ENCODE measurements at regions not wholly inside any gene's neighbourhood (a gene's known extent, or its start where the extent isn't known, plus 50 kb on each side); places are given as distances from the start of the nearest gene placed in this dataset.

DNA sequence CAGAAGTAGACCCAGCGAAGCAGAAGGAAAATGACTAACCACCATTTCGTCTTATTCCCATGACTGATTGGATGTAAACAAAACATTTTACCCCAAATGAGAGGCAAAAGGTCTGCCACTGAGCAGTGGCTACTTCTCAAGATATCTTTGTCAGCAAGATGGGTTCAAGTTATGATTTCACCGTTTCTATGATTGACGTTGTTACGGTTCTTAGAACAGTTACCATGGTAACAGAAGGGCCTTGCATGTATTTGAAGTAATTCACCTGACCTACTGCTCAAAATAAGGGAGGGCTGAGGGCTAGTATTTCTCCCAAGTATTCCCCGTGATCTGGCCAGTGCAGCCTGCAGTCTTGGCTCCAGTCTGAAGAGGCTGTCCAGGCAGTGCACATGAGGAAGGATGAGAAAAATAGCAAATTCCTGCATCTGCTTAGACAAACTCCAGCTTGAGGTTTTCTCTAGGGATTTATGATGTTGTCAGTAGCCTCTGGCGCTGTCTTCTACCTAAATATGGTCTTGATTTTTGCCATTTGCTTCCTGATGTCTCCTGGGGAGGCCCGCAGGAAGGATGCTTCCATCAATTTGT, 372.7 kb downstream of the TMEM38B start:
- H3K27ac ChIP-seq (ENCODE audit: low read depth in 2 of 2, low read length in 2 of 2): no peak overlapping the region
- H3K36me3 ChIP-seq (ENCODE audit: control insufficient read depth in 2 of 2, insufficient read depth in 2 of 2, low read length in 2 of 2): no peaks in the 10 kb centered on the region
- no peaks in the 10 kb centered on the region for H3K4me1 ChIP-seq (ENCODE audit: control insufficient read depth in 2 of 2, insufficient read depth in 2 of 2, low read length in 2 of 2)
- H3K9me3 ChIP-seq (ENCODE audit: control insufficient read depth in 2 of 2, low read length in 2 of 2): no peaks in the 10 kb centered on the region
- no peak overlapping the region for H3K4me3 ChIP-seq (ENCODE audit: low read length in 2 of 2)
- no peak overlapping the region for H3K9ac ChIP-seq (ENCODE audit: low read depth in 1 of 2, low read length in 2 of 2)
- H3K27me3 ChIP-seq (ENCODE audit: control insufficient read depth in 2 of 2, insufficient read depth in 2 of 2, low read length in 2 of 2): no peaks in the 10 kb centered on the region

DNA sequence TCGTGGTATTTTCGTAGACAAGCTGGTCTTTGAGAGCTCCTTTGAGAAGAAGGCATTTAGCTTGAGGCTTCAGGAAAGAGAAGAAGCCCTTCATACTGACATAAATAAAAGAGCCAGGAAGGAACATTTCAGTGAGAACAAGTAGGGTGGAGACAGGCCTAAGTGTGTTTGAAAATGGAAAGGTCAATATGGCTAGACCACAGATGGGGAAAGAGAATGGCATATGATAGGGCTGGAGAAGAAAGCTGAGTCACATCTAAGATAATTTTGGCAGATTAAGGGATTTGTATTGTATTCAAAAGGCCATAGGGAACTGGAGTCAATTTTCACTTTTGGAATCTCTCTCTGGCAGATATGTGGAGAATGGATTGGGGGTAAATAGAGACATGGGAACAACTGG, 374.9 kb downstream of the TMEM38B start:
- Histone ChIP-seq H3K9ac (ENCODE audit: low read depth in 1 of 2, low read length in 2 of 2) (no peak overlapping the region), H3K27me3 (ENCODE audit: control insufficient read depth in 2 of 2, insufficient read depth in 2 of 2, low read length in 2 of 2) (no peaks in the 10 kb centered on the region), H3K27ac (ENCODE audit: low read depth in 2 of 2, low read length in 2 of 2) (no peak overlapping the region), H3K4me3 (ENCODE audit: low read length in 2 of 2) (no peak overlapping the region), H3K9me3 (ENCODE audit: control insufficient read depth in 2 of 2, low read length in 2 of 2) (no peaks in the 10 kb centered on the region), H3K36me3 (ENCODE audit: control insufficient read depth in 2 of 2, insufficient read depth in 2 of 2, low read length in 2 of 2) (no peaks in the 10 kb centered on the region), H3K4me1 (ENCODE audit: control insufficient read depth in 2 of 2, insufficient read depth in 2 of 2, low read length in 2 of 2) (no peaks in the 10 kb centered on the region)

DNA sequence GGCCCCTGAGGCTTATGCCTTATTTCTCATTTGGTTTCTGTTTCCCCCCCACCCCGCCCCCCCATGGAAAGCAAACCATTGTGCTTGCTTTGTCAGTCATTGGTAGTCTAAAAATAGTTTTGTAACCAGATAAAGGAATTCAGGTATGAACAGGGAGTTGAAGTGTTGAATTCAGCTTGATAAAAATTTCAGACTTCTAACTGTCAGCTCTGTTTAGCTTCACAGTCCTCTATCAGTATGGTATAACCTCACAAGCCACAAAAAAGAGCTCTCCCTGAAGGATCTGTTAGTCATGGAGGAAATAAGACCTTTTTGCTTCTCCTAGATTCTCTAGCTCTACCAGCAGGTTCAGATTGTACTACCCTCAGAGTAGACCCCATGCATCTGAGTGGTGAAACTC, 378.1 kb downstream of the TMEM38B start:
- no peaks in the 10 kb centered on the region for H3K4me1 ChIP-seq (ENCODE audit: control insufficient read depth in 2 of 2, insufficient read depth in 2 of 2, low read length in 2 of 2)
- no peaks in the 10 kb centered on the region for H3K9me3 ChIP-seq (ENCODE audit: control insufficient read depth in 2 of 2, low read length in 2 of 2)
- H3K27ac ChIP-seq (ENCODE audit: low read depth in 2 of 2, low read length in 2 of 2): no peak overlapping the region
- H3K4me3 ChIP-seq (ENCODE audit: low read length in 2 of 2): no peak overlapping the region
- H3K9ac ChIP-seq (ENCODE audit: low read depth in 1 of 2, low read length in 2 of 2): no peak overlapping the region
- no peaks in the 10 kb centered on the region for H3K36me3 ChIP-seq (ENCODE audit: control insufficient read depth in 2 of 2, insufficient read depth in 2 of 2, low read length in 2 of 2)
- no peaks in the 10 kb centered on the region for H3K27me3 ChIP-seq (ENCODE audit: control insufficient read depth in 2 of 2, insufficient read depth in 2 of 2, low read length in 2 of 2)

DNA sequence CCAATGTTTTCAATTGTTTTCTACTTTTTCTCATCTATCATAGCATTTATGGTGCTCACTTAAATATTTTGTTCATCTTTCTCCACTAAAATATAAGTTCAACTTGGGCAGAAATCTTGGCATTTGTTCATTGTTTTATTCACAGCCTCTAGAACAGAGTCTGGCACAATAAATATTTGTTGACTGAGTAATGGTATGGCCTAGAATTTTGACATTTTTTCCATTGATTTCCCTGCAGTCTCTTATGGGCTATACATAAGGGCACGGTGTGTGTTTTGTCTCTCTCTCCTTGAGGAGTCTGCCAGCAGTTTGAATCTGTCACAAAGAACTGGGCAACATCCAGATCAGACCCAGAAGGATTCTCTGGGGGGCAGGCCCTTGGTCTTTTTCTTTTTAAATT, 379.7 kb downstream of the TMEM38B start:
- Histone ChIP-seq H3K36me3 (ENCODE audit: control insufficient read depth in 2 of 2, insufficient read depth in 2 of 2, low read length in 2 of 2) (no peaks in the 10 kb centered on the region), H3K27ac (ENCODE audit: low read depth in 2 of 2, low read length in 2 of 2) (no peak overlapping the region), H3K4me3 (ENCODE audit: low read length in 2 of 2) (no peak overlapping the region), H3K9me3 (ENCODE audit: control insufficient read depth in 2 of 2, low read length in 2 of 2) (no peaks in the 10 kb centered on the region), H3K9ac (ENCODE audit: low read depth in 1 of 2, low read length in 2 of 2) (no peak overlapping the region), H3K27me3 (ENCODE audit: control insufficient read depth in 2 of 2, insufficient read depth in 2 of 2, low read length in 2 of 2) (no peaks in the 10 kb centered on the region), H3K4me1 (ENCODE audit: control insufficient read depth in 2 of 2, insufficient read depth in 2 of 2, low read length in 2 of 2) (no peaks in the 10 kb centered on the region)

DNA sequence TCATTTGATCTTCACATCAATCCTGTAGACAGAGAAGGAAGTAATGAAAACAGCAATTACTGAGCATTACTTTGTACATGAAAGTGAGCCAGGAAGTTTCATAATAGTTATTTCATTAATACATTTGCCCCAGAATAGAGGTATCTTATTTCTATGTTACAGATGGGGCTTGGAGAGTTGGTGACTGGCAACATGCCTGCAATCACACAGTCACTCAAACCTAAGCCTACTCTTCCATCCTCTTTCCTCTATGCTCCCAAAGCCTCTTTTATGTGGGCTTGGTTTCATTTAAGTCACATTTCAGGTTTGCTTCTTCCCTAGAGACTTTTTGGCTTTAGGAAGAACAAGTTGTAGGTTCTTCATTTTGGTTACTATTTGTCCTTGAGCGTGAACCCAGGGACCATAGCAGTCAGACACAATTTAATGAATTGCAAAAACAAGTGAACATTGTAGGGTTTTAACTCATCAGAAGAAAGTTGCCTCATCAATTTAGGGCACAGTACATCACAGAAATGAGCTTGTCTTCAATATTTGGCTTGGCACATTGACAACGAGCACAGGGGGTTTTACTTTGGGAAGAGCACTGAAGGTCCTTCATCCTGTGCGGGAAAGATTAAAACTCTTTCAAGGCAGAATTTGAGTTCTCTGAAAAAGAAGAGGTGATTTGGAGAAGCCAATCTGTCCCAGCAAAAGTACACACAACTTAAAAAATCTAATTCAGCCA, 381.1 kb downstream of the TMEM38B start:
- Histone ChIP-seq H3K4me1 (ENCODE audit: control insufficient read depth in 2 of 2, insufficient read depth in 2 of 2, low read length in 2 of 2) (no peaks in the 10 kb centered on the region), H3K4me3 (ENCODE audit: low read length in 2 of 2) (no peak overlapping the region), H3K36me3 (ENCODE audit: control insufficient read depth in 2 of 2, insufficient read depth in 2 of 2, low read length in 2 of 2) (no peaks in the 10 kb centered on the region)

DNA sequence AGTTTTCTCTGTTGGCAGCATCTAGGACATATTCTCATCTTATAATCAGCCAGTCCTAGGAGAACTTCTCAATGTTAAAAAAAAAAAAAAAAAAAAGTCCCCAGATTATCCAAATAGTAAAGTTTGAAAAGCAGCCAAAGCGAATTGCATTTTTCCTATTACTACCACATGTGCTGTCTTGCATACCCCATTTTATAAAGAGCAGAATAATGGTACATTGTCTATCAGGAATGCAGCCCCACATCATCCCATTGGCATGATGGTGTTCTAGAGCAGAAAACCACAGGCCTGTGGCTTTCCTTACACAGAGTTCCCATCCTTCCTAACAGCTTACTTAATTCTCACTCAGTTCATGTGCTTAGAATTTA, 381.6 kb downstream of the TMEM38B start:
- H3K9ac ChIP-seq (ENCODE audit: low read depth in 1 of 2, low read length in 2 of 2): no peak overlapping the region
- no peaks in the 10 kb centered on the region for H3K36me3 ChIP-seq (ENCODE audit: control insufficient read depth in 2 of 2, insufficient read depth in 2 of 2, low read length in 2 of 2)
- no peak overlapping the region for H3K4me3 ChIP-seq (ENCODE audit: low read length in 2 of 2)
- no peaks in the 10 kb centered on the region for H3K9me3 ChIP-seq (ENCODE audit: control insufficient read depth in 2 of 2, low read length in 2 of 2)
- H3K27ac ChIP-seq (ENCODE audit: low read depth in 2 of 2, low read length in 2 of 2): no peak overlapping the region
- H3K4me1 ChIP-seq (ENCODE audit: control insufficient read depth in 2 of 2, insufficient read depth in 2 of 2, low read length in 2 of 2): no peaks in the 10 kb centered on the region
- no peaks in the 10 kb centered on the region for H3K27me3 ChIP-seq (ENCODE audit: control insufficient read depth in 2 of 2, insufficient read depth in 2 of 2, low read length in 2 of 2)

More for the DNA sequence above, 381.1 kb downstream of the TMEM38B start:
- no peak overlapping the region for H3K9ac ChIP-seq (ENCODE audit: low read depth in 1 of 2, low read length in 2 of 2)
- H3K9me3 ChIP-seq (ENCODE audit: control insufficient read depth in 2 of 2, low read length in 2 of 2): no peaks in the 10 kb centered on the region
- no peaks in the 10 kb centered on the region for H3K27me3 ChIP-seq (ENCODE audit: control insufficient read depth in 2 of 2, insufficient read depth in 2 of 2, low read length in 2 of 2)
- H3K27ac ChIP-seq (ENCODE audit: low read depth in 2 of 2, low read length in 2 of 2): no peak overlapping the region

DNA sequence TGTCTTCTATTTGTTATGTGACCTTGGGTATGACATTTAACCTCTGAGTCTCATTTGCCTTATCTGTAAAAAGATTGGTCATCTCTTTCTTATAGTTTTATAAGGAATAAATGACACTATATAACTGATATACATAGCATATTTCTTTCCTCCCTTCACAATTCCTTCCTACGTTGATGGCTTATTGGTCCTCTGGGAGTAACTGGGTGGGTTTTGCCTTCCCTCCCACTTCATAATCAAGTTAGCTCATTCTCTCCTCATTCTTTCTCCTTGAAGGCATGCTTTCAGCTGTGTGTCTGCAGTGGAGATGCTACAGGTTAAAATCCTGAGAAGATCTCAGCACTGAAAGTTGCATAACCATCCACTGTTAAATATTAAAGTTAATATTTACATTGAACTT, 382.4 kb downstream of the TMEM38B start:
- Histone ChIP-seq H3K9ac (ENCODE audit: low read depth in 1 of 2, low read length in 2 of 2) (no peak overlapping the region), H3K27me3 (ENCODE audit: control insufficient read depth in 2 of 2, insufficient read depth in 2 of 2, low read length in 2 of 2) (no peaks in the 10 kb centered on the region), H3K9me3 (ENCODE audit: control insufficient read depth in 2 of 2, low read length in 2 of 2) (no peaks in the 10 kb centered on the region), H3K4me3 (ENCODE audit: low read length in 2 of 2) (no peak overlapping the region), H3K4me1 (ENCODE audit: control insufficient read depth in 2 of 2, insufficient read depth in 2 of 2, low read length in 2 of 2) (no peaks in the 10 kb centered on the region), H3K27ac (ENCODE audit: low read depth in 2 of 2, low read length in 2 of 2) (no peak overlapping the region), H3K36me3 (ENCODE audit: control insufficient read depth in 2 of 2, insufficient read depth in 2 of 2, low read length in 2 of 2) (no peaks in the 10 kb centered on the region)

DNA sequence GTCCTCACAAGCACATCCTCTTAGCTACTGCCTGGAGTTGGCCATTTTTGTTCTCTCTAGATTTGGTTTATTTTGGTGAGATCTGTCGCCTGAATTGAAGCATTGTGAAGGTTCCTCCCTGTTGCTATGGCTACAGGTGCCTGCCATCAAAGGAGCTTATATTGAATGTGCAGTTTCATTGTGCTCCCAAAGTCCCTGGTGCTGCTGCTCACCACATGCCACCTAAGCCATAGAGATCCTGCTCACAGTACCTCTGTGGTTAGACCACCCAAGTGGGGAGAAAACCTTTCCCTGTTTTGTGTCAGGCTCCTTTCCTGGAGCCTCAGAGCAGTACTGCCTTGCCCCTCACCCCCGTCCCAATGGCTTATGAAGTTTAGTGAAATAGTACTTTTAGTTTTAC, 383.4 kb downstream of the TMEM38B start:
- Histone ChIP-seq H3K9ac (ENCODE audit: low read depth in 1 of 2, low read length in 2 of 2) (no peak overlapping the region), H3K36me3 (ENCODE audit: control insufficient read depth in 2 of 2, insufficient read depth in 2 of 2, low read length in 2 of 2) (no peaks in the 10 kb centered on the region), H3K27me3 (ENCODE audit: control insufficient read depth in 2 of 2, insufficient read depth in 2 of 2, low read length in 2 of 2) (no peaks in the 10 kb centered on the region), H3K4me3 (ENCODE audit: low read length in 2 of 2) (no peak overlapping the region), H3K9me3 (ENCODE audit: control insufficient read depth in 2 of 2, low read length in 2 of 2) (no peaks in the 10 kb centered on the region), H3K27ac (ENCODE audit: low read depth in 2 of 2, low read length in 2 of 2) (no peak overlapping the region), H3K4me1 (ENCODE audit: control insufficient read depth in 2 of 2, insufficient read depth in 2 of 2, low read length in 2 of 2) (no peaks in the 10 kb centered on the region)

DNA sequence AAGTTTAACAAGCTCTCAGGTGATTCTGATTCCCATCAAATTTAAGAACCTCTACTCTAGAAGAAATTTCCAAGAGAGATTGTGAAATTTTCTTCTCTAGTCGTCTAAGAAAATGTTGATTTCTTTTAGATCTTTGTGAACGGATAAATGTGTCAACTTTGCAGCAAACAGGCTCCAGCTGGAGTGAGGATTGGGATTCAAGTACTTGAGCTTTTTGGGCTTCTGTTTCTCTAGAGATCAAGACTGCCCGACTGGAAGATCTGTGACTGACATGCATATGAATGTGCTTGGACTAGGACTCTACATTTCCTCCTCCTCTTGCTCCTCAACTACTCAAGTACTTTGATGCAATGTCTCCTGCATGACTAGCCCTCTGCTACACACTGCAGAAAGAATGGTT, 388.3 kb downstream of the TMEM38B start:
- Histone ChIP-seq H3K9me3 (ENCODE audit: control insufficient read depth in 2 of 2, low read length in 2 of 2) (no peaks in the 10 kb centered on the region), H3K27ac (ENCODE audit: low read depth in 2 of 2, low read length in 2 of 2) (no peak overlapping the region), H3K9ac (ENCODE audit: low read depth in 1 of 2, low read length in 2 of 2) (no peak overlapping the region), H3K36me3 (ENCODE audit: control insufficient read depth in 2 of 2, insufficient read depth in 2 of 2, low read length in 2 of 2) (no peaks in the 10 kb centered on the region), H3K27me3 (ENCODE audit: control insufficient read depth in 2 of 2, insufficient read depth in 2 of 2, low read length in 2 of 2) (no peaks in the 10 kb centered on the region), H3K4me1 (ENCODE audit: control insufficient read depth in 2 of 2, insufficient read depth in 2 of 2, low read length in 2 of 2) (no peaks in the 10 kb centered on the region), H3K4me3 (ENCODE audit: low read length in 2 of 2) (no peak overlapping the region)

DNA sequence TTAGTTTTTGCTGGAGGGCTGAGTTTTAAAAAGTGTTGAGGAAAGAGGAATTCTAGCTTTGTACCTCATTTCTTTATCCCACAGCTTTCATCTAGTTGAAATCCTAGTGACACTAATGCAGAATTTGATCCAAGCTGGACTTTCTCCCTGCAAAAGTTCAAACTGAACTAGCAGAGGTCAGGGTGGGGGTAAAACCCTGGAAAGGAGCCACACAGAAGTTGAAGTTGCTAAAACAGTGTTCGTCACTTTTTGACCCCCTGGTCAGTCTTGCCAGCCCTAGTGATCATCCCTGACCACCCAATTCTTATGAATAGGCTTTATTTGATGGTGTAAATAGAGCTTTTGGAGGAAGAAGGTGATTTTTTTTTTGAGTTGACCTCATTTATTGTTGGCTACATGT, 390.4 kb downstream of the TMEM38B start:
- no peak overlapping the region for H3K27ac ChIP-seq (ENCODE audit: low read depth in 2 of 2, low read length in 2 of 2)
- no peaks in the 10 kb centered on the region for H3K4me1 ChIP-seq (ENCODE audit: control insufficient read depth in 2 of 2, insufficient read depth in 2 of 2, low read length in 2 of 2)
- no peaks in the 10 kb centered on the region for H3K36me3 ChIP-seq (ENCODE audit: control insufficient read depth in 2 of 2, insufficient read depth in 2 of 2, low read length in 2 of 2)
- no peak overlapping the region for H3K4me3 ChIP-seq (ENCODE audit: low read length in 2 of 2)
- H3K9me3 ChIP-seq (ENCODE audit: control insufficient read depth in 2 of 2, low read length in 2 of 2): no peaks in the 10 kb centered on the region
- H3K9ac ChIP-seq (ENCODE audit: low read depth in 1 of 2, low read length in 2 of 2): no peak overlapping the region
- no peaks in the 10 kb centered on the region for H3K27me3 ChIP-seq (ENCODE audit: control insufficient read depth in 2 of 2, insufficient read depth in 2 of 2, low read length in 2 of 2)

All from mucosa of rectum (tissue), 2 donors.